COLO668 (cell line): ENCODE measurements at regions not wholly inside any gene's neighbourhood (a gene's known extent, or its start where the extent isn't known, plus 50 kb on each side); places are given as distances from the start of the nearest gene placed in this dataset.

Experiments
- DNase-seq: peaks from one replicate; lab custom pipeline; 2025; ENCODE audit not compliant: unreplicated experiment; lab: John Stamatoyannopoulos, UW

DNA sequence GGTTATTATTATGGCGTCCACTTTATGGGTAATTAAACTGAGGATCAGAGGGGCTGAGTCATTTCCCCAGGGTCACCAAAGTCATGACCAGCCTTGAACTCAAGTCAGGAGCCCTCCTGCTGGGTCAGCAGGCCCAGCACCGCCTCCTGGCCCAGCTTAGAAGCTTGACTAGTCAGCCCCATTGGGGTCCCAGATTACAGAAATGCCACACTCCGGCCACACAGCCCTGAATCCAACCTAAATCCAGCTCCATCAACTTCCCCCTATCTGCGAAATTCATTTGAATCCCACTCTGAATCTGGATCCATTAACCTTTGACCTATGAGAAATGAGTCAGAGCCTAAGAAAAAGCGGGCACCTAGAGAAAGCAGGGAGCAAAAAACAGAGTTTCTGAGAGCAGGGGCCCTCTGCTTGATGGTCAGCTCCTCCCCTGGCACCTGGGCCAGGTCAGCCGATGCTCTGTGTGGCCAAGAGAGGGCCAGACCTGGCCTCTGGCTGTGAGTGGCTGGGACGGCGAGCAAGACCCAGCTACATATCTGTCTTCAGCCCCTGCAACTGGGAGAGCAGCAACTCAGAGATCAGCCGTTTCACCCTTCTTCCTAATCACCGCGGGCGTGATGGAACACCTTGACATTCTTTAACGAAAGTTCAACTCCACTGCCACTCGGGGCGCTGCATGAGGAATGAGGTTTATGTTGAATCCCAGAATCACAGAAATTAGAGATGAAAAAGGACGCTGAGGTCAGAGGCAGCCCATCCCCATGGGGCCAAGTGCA lies 196.1 kb downstream of the TRIM29 start:
- DNase-seq: no peak

DNA sequence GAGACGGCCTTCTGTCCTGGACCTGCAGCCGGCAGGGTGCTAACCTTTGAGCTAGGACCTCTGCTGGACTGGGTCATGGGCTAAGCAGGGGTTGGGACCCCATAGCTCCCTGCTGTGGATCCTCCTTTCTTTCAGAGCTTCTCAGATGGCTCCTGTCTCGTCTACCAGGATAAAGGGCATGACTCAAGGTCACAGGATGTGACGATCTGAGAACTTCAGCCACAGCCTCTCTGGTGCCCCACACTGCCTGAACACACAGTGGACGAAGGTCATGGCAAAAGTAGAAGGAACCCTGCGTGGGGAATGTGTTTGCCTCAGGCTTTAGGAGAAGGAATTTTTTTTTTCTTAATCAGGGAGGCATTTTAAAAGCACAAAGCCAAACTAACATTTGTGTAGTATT lies 196.7 kb downstream of the TRIM29 start:
- no peak for DNase-seq

DNA sequence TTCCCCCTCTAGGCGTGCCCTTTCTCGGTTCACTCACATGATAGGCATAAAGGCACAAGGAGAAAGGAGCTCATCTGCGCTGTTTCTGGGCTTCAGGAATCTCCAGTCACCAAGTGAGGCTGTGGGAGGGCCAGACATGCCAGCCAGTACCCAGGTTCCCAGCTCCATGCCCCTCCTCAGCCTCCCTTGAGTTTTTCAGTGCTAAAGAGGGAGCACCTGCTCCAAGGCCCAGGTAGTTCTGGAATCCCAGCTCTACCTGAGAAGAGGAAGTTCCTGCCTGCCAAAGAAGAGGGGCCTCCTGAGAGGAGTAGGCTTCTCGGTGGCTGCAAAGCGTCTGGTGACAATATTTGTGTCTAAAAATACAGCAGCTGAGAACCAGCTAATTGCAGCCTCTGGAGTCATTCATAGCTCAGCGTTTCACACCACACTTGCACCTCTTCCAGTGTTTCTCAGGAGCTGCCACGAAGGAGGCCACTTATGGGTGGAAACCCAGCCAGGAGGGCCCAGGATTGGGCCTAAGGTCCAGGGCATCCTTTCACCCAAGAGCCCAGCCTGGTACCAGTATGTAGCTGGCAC lies 197.4 kb downstream of the TRIM29 start:
- no peak for DNase-seq

DNA sequence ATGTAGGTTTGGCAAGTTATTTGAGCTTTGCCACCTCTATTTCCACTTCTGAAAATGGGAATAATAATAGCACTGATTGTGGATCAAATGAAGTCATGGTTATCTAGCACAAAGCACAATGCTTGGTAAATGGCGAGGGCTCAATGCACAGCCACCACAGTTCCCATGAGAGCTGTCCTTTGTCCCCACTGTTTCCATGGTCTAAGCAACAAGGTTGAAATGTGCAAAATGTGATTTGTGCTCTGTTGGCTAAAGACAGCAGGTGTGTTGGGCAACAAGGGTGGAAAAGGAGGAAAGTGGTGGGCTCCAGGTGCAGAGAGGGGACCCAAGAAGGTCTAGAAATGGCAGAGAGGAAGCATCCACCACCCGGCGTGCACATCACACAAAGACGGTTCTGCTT lies 200.5 kb downstream of the TRIM29 start:
- DNase-seq: no peak

DNA sequence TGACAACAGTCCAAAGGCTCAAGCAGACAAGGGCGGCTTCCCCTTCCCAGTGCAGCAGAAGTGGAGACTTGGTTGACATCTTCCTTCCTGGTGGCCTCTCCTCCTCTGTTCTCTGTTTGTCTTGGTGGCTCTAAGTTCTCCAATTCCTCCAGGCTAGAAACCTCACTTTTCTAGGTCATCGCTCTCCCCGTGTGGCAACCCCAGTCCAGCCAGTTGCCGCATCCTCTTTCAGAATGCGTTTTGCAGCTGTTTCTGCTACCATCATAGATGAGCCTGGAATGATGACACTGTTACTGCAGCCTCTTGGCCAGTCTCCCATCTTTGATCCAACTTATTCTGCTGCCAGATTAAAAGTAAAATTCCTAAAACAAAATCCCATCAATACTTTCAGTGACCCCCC lies 201.5 kb downstream of the TRIM29 start:
- no peak for DNase-seq

DNA sequence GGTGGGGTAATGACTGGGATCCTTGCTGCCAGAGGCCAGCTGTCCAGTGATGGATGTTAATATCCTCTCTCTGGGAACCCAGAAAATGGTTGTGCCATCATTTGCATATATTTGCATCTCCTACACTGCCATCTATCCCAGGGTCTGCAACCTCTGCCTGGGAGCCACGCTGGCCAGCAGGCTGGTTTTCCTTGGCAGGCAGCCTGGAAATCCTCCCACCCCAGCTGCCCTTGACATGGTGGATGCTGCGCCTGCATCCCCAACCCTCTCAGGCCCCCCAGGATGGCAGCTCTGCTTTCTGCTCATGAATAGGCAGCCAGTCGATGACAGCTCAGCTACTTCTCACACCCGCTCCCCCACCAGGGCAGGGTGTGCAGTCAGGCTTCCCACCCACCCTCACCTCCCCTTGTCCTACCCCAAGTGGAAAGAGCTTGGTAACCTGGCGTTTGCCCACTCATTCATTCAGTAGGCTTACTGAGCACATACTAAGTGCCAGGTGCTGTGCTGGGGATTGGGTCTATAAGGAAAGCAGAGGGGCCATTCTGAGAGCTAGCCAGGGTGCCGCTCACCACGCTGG lies 202.5 kb downstream of the TRIM29 start:
- DNase-seq: no peak

DNA sequence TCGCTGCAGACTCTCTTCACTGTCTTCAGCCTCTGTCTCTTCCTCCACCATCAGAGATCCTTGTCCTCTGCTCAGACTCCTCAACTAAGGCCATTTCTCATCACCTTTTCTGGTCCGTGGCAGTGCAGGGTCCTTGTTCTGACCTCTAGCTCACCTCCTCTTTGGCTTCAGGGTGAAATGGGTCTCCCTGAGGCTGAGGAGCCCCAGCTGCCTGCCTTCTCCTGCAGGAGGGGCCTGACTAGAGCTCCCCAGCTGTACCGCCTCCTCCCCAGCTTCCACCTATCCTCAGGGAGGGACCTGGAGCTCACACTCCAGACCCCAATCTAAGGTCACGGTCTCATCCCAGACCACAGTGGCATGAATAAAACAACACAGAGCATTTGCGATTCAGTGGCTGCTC lies 203.0 kb downstream of the TRIM29 start:
- no peak for DNase-seq

DNA sequence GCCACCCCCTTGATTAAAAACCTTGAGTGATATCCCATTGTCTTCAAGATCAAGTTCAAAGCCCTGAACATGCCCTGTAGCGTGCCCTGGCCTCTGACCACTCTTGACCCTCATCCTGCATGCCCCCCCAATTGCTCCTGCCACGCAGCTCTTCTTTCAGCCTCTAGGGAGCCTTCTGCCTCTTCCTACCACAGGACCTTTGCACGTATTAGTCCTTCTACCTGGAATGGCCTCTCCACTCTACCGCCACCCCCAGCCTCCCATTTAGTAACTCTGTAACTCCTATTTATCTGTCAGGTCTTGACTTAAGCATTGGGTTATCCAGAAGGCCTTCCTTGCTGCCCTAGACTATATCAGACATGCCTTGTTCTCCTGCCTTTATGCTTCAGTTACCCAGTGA lies 203.6 kb downstream of the TRIM29 start:
- no peak for DNase-seq

DNA sequence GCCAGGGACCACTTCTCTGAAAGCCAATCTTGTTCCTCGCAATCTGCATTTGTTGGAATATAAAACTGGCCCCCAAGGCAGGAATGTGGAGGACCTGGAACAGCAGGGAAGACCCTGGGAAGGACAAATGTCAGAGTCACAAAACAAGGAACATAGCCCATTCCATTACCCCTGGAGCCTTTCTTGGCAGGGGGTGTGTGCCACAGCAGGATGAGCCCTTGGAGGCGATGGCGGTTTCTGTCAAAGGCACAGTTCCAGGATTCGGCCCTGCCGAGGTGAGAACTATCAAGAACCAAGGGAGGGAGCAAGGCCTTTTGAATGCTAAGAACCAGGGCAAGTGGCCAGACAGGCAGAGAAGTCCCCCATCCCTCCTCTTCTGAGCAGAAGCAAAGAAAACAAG lies 204.3 kb downstream of the TRIM29 start:
- no peak for DNase-seq

DNA sequence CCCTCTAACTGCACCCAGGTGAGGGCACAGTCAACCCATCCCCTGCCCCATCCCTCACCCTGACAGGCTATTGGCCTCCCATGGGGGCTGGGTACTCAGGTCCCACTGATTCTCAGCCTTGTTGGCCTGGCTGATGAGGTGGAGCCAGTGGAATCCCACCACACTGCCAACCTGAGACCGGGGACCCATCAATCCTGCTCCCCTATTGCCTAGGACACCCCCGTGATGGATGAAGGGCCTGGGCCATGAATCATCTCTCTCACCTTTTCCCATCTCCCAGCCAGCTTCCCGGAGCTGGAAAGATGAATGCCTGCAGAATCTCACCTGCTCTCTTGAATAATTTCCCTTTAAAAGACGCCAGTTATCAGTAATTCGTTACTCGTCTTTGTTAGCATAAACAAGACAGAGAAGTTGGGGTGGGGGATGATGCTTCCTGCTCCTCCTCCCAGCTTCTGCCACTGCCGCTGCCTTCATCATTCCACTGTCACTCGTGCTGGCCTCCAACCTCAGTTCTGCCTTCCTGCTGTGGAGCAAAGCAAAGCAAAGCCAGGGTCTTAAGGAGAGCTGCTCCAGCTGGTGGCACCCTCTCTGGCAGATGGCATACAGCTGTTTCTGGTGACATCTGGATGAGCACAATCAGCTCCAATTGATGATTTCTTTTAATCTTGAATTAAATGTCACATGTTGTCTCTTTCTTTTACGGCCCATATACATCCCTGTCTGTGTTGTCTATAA lies 204.0 kb upstream of the NECTIN1 start:
- no peak for DNase-seq

DNA sequence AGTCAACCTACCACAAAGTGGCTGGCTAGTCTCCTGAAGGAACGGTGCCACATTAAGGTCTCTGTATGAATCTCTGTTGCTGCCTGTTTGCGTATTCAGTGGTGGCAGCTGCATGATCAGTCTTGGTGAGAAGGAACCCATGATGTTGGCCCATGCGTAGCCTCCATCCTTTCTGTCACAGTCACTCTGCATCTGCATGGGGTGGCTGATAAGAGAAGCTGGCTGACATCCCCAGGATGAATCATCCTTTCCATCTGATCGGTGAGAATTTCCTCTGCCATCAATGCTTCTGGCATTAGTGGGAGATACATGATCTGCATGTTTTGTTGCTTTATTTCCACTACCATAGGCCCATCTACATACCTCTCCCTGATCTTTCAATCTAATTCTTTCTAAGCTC lies 199.0 kb upstream of the NECTIN1 start:
- no peak for DNase-seq

DNA sequence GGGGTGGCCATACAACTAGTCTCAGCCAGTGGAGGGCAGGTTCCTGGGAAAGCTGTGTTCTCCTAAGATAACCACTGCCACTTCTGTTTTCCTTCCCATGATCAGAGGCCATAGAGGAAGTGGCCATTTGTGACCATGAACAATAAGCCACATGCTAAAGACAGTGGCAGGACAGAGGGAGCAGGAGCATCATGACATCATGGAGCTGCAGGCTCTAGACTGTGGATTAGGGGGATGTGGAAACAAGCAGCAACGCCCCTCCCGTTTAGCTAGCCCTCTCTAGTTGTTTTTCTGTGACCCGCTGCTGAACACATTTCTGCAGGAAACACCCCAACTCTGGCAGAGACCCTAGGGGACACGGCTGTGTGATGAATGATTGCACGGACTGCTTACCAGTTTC lies 195.0 kb upstream of the NECTIN1 start:
- DNase-seq: no peak

DNA sequence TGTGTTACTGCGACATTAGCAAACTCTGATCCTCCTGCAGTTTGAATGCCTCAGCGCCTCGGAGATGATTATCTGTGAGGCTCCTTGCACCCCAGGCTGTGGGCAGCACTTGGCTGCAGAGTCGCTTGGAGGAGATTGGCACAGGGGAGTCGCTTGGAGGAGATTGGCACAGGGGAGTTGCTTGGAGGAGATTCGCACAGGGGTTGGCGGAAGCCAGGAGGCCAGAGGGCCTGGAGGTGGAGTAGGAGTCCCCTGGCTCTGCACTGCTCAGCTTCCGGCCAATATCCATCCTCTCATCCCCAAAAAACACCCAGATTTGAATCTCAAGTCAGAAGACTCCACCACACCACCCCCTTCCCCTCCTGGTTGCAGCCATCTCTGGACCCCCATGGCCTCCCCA lies 192.6 kb upstream of the NECTIN1 start:
- DNase-seq: no peak

DNA sequence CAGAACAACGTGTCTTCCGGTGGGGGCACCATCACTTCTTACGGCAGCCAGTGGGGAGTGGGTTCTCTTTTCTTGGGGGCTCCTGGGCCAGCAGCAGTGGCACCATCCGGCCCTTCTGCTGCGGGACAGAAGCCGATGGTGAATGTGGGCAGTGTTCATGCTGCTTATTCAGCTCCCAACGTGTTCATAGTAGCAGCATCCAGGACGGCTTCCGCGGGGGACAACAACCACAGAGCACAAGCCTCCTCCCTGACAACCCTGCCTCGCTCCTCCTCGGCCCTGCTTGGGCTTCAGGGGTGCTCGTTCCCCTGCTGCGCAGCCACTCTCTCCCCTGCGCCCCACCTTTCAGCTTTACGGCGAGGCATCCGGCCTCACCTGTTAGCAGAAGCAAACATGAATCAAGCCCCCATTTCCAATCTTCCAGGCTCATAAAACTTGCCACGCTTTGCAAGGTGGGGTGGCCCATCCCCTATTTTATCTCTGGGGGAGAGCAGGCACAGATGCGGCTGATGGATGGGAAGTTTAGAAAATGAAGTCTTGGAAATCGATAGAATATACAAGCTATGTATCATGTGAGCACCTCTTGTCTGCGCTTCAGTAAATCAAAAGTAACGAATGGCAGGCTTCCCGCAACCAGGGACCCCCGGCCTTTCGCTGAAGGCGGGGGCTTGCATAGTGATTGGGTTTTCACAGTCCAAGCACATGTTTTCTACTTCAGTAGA lies 191.8 kb upstream of the NECTIN1 start:
- DNase-seq: no peak

DNA sequence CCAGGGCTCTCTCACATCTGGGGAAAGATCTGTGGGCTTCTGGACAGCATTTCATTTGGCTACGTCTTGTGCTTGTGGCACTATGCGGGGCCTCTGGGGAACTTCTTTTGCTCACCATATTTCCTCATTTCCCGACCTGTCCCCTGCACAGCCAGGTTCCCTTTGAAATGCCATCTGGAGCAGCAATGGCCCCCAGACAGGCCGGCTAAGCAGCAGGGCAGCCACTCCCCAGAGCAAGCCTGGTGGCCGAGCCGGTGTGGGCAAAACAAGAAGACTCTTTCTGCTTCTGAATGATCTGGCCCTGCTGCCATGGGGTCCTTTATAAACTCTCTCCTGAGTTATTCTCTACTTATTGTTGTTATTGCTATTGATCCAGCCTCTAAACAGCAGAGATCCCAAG lies 190.7 kb upstream of the NECTIN1 start:
- DNase-seq: no peak

DNA sequence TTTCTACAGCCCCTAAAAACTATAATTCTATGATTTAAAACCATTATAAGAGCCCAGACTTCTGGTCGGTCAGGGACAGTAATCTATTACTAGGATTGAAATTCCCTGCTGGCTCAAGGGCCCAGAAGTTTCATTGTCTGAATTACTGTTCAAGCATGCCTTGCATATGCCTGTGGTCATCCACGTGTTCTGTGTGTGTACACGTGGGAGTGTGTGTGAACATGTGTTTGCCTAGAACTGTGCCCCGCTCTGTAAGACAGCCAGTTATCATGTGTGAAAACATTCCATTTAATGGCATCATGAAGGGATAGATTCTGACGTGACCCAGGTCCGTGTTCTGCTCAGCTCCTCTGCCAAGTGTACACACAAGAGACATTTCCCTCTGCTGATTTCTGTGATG lies 189.3 kb upstream of the NECTIN1 start:
- DNase-seq: no peak

DNA sequence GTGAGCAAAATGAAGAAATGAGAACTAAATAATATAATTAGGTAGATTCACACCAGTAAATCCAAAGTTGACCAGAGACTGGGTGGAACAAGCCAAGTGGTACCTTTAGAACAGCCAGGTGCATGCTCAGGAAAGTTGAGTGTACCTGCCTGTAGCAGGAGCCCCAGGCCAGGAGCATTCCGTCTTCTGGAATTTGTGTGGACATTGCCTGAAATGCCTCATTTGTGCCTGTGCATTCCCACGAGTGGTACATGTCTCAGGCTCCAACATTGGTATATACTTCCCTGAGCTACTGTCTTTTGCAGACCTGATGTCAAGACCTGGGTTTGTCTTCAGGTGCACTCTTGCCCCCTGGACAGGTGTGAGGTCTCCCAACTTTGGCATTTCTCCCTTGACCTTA lies 187.6 kb upstream of the NECTIN1 start:
- no peak for DNase-seq

DNA sequence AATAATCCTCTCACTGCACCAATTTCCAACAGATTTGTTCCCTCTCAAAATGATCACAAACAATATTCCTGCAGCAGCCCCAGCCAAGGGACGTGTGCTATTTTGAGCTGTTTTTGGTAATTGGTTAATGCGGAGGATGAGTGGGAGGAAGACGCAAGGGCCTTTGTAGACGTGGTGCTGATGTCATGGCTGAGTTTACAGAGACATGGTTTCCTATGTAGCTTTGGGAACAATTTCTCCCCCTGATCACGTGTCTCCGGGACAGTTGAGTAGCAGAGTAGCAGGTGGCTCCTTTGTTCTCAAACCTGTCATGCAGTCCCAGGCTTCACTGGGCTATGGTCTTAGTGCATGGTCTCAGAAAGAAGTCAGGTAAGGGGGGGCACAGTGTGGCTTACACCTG lies 183.2 kb upstream of the NECTIN1 start:
- DNase-seq: peak; percentile 14

DNA sequence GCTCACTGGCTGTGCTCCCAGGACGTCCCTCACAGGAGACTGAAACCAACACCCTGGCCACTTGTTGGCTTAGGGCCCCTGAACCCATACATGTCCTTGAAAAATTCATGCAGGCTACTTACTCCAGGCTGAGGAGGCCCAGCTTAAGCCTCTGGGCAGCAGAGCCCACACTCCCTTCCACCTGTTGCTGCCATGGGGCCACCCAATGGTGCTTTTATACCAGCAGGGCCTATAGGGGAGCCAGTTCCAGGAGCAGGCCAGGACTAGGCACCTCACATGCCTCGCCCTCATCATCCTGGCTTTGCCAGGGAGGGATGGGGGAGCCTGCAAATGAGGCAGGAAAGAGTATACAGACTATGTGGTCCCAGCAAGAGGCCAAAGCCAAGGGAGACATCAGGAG lies 181.7 kb upstream of the NECTIN1 start:
- no peak for DNase-seq

DNA sequence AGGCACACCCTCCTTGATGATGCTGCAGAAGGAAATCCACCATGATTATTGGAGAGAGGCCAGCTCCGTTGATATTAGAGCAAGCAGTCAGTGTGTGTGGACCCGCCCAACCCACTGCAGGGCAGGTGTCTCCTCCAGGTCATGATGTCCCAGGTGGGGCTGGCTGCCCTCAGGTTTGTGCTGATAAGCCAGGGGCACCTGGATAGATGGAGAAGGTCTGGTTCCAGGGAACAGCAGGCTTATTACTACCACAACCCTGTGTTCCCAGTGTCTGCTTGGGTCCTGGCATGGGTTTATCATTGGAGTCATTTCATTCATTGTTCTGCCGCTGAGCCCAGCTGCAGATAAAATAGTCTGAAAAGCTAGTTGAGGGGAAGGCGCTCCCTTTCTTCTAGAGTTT lies 181.1 kb upstream of the NECTIN1 start:
- no peak for DNase-seq

DNA sequence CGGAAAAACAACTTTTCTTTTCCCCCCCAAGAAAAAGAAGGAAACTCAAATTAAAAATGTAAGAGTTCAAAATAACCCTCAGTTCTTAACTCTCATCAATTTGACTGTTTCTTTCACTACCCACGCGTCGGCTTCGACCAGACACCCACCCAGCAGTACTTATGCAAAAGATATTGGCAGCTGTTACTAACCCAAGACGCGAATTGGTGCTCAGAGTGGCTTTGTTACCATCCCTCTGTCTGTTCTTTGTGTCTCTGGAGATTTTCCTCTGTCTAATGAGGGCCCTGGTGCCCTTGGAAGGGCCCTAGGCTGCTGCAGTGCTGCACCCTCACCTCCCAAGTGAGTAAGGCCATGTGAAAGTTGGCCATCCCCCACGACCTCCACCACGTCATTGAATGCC lies 180.5 kb upstream of the NECTIN1 start:
- DNase-seq: no peak
